ENCODE measurements at regions not wholly inside any gene's neighbourhood (a gene's known extent, or its start where the extent isn't known, plus 50 kb on each side); places are given as distances from the start of the nearest gene placed in this dataset.

- DNase-seq (ENCODE audit: low read depth), result no peak
- in situ Hi-C loops (cut with HindIII; ENCODE audit: low sequenced_read_pairs), result no loop called here
- H3K4me3 ChIP-seq (ENCODE audit: low read depth, low read length), result no peak overlapping the region
- TF ChIP-seq, protein P1, sequence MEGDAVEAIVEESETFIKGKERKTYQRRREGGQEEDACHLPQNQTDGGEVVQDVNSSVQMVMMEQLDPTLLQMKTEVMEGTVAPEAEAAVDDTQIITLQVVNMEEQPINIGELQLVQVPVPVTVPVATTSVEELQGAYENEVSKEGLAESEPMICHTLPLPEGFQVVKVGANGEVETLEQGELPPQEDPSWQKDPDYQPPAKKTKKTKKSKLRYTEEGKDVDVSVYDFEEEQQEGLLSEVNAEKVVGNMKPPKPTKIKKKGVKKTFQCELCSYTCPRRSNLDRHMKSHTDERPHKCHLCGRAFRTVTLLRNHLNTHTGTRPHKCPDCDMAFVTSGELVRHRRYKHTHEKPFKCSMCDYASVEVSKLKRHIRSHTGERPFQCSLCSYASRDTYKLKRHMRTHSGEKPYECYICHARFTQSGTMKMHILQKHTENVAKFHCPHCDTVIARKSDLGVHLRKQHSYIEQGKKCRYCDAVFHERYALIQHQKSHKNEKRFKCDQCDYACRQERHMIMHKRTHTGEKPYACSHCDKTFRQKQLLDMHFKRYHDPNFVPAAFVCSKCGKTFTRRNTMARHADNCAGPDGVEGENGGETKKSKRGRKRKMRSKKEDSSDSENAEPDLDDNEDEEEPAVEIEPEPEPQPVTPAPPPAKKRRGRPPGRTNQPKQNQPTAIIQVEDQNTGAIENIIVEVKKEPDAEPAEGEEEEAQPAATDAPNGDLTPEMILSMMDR (IDR thresholded peaks at IDR 0.05; ENCODE audit: low read depth, low read length, missing control alignments), result no peak
These were observed 166.0 kb downstream of the RPS29 start for GRCh38 chr14:49420201-49420600.

- no peak overlapping the region for H3K4me3 ChIP-seq (ENCODE audit: low read depth, low read length)
- TF ChIP-seq, protein P1 (IDR thresholded peaks at IDR 0.05; ENCODE audit: low read depth, low read length, missing control alignments), result no peak
- no peak for DNase-seq (ENCODE audit: low read depth)
- in situ Hi-C loops (cut with HindIII; ENCODE audit: low sequenced_read_pairs), result no loop called here
These were observed 167.4 kb downstream of the RPS29 start for GRCh38 chr14:49418789-49419188.

DNA sequence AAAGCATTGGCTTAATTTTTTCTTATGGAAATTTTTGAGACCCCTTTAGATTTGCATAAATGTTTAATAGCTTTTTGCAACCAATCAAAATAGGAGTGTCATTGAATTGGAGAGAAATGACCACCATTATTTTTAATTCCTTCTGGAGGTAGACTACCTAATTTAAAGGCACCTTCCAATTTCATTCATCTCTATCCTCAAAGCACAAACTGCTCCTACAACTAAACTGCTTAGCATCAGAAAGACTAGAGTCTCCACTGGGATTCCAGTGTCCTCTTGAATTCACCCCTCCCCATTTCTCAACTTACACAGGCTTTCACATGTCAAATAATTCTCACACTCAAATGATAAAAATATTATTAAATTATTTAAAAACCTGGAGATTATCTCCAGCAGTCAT lies 168.4 kb downstream of the RPS29 start:
- in situ Hi-C loops (cut with HindIII; ENCODE audit: low sequenced_read_pairs), result no loop called here
- TF ChIP-seq, protein P1 (IDR thresholded peaks at IDR 0.05; ENCODE audit: low read depth, low read length, missing control alignments), result no peak
- H3K4me3 ChIP-seq (ENCODE audit: low read depth, low read length), result no peak overlapping the region
- DNase-seq (ENCODE audit: low read depth), result no peak

GRCh38 chr14:49408187-49408933 lies 177.8 kb downstream of the RPS29 start:
- no peak overlapping the region for H3K4me3 ChIP-seq (ENCODE audit: low read depth, low read length)
- TF ChIP-seq, protein P1 (IDR thresholded peaks at IDR 0.05; ENCODE audit: low read depth, low read length, missing control alignments), result no peak
- DNase-seq (ENCODE audit: low read depth), result peak; percentile 18
- in situ Hi-C loops (cut with HindIII; ENCODE audit: low sequenced_read_pairs), result no loop called here

GRCh38 chr14:49405291-49405690 lies 180.9 kb downstream of the RPS29 start:
- TF ChIP-seq, protein P1 (IDR thresholded peaks at IDR 0.05; ENCODE audit: low read depth, low read length, missing control alignments), result no peak
- DNase-seq (ENCODE audit: low read depth), result peak; percentile 6
- in situ Hi-C loops (cut with HindIII; ENCODE audit: low sequenced_read_pairs), result no loop called here
- no peak overlapping the region for H3K4me3 ChIP-seq (ENCODE audit: low read depth, low read length)

GRCh38 chr14:49401373-49401772 lies 184.8 kb downstream of the RPS29 start:
- in situ Hi-C loops (cut with HindIII; ENCODE audit: low sequenced_read_pairs), result no loop called here
- TF ChIP-seq, protein P1 (IDR thresholded peaks at IDR 0.05; ENCODE audit: low read depth, low read length, missing control alignments), result no peak
- DNase-seq (ENCODE audit: low read depth), result no peak
- H3K4me3 ChIP-seq (ENCODE audit: low read depth, low read length), result no peak overlapping the region

Data from astrocyte of the cerebellum (primary cell).